HG03064 (cell line): ENCODE measurements at regions not wholly inside any gene's neighbourhood (a gene's known extent, or its start where the extent isn't known, plus 50 kb on each side); places are given as distances from the start of the nearest gene placed in this dataset.

Experiments
- ATAC-seq: cut with Tn5 transposase; IDR thresholded peaks from one replicate; pipeline ENCODE4 v1.9.1; 2021; ENCODE audit warnings: low read depth; ENCODE audit not compliant: unreplicated experiment

DNA sequence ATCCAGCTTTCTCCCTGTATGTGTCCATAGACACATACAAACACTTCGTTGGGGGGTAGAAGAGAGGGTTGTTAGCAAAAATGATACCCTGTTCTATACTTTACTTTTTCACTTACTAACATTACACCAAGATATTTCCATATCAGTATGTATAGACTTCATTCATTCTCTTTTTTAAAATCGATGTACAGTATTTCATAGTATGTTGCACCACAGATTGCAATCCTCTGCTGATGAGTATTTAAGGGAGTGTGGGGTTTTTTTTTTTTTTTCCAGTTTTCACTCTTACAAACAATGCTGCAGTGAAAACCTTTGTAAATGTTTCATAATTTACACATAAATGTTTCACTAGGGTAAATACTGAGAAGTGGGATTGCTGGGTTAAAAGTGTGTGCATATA lies 402.3 kb downstream of the LRATD1 start:
- no peak for ATAC-seq

DNA sequence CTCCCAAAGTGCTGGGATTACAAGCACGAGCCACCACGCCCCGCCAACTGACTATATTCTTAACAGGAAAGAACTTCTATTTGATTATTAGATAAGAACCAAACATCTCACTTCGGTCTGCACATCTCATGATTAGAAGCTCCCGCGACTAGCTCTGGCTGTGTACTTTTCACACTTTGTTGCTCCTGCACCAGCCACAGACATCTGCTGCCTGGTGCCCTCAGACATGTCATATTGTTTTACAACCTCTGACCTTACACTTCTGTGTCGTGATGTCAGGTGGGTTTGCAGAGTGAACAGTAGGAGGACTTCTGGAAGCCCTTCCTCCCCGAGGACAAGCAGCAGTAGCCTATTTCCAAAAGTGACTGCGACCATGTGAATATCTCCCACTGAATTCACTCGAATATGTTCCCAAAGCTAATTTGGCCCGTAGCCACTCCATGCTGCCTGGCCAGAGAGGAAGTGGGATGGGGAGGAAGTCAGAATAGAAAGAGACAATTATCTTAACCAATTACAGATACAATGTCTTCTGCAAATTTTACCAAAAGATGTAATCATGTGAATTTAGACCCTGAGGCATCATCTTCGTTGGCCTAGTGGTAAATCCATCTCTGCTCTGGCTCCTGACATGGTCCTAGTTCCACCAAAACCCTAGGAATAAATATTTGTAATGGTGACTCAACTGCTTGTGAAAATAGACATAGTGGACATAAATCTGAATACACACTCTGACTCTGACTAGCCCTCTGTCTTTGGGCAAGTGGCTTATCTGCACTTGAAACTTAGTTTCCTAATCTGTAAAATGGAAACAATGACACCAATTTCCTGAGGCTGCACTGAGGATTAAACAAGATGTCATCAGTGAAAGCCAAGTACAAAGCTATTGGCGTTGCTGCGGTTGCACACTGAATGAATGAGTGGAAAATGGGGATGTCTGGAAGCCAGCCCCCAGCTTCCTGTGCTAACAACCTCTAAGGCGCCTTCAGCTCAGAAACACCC lies 406.1 kb downstream of the LRATD1 start:
- no peak for ATAC-seq

DNA sequence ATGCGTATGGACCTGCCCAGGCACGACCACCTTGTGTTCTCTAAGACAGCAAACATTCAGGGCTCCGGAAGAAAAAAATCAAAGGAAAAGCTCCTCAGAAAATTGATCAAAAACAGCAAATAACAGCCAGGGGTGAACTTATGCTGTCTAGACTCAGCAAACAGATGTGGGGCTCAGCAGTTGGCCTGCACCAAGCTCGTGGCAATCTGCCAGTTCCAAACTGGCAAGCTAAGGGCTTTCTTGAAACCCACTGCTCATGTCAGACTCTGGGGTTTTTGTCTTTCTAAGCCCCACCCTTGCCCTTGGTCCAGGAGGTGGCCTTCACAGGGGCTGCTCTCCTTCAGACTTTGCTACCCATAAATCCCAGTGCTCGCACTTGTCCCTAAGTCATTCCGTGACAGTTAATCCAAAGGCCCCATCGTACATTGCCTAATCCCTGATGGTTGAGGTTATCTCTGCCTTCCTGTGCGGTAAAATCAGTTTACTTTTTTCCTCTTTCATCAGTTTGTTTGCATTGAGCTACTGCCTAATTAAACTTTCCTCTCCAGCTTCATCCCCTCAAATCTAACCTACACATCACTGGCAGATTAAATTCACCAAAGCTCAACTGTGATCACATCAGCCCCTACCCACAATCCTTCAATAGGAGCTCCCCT lies 408.0 kb downstream of the LRATD1 start:
- no peak for ATAC-seq

DNA sequence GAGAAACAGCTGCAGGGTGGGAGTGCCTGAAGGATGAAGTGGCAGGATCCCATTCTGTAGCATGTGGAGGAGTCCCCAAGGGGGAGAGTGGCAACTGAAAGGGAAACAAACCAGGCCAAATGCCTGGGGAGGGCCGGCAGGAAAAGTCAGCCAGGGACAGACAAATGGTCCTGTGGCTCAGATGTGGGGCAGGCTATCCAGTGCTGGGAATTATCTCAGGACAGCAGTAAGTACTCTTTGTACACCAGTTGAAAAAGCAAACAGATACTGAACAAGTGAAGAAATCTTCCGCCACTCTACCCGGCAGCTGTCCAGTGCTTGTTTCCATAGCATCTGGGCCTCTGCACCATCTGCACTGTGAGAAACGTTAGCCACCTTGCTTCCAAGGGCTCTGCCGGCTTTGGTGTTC lies 408.9 kb downstream of the LRATD1 start:
- no peak for ATAC-seq

DNA sequence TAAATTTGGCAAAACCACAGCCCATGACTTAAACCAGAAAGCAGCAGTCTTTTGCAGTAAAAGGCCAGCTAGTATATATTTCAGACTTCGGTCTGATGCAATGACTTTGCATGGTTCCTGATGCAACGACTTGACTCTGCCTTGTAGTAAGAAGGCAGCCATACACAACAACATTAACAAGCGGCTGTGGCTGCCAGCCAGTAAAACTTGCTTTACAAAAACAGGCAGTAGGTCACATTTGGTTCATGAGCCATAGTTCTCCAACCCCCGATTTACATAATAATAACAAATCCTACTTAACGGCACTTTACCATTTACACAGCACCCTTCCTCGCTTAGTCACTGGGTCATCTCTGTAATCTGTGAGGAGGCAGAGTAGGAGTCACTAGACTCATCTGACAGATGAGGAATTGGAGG lies 410.3 kb downstream of the LRATD1 start:
- ATAC-seq, result no peak

DNA sequence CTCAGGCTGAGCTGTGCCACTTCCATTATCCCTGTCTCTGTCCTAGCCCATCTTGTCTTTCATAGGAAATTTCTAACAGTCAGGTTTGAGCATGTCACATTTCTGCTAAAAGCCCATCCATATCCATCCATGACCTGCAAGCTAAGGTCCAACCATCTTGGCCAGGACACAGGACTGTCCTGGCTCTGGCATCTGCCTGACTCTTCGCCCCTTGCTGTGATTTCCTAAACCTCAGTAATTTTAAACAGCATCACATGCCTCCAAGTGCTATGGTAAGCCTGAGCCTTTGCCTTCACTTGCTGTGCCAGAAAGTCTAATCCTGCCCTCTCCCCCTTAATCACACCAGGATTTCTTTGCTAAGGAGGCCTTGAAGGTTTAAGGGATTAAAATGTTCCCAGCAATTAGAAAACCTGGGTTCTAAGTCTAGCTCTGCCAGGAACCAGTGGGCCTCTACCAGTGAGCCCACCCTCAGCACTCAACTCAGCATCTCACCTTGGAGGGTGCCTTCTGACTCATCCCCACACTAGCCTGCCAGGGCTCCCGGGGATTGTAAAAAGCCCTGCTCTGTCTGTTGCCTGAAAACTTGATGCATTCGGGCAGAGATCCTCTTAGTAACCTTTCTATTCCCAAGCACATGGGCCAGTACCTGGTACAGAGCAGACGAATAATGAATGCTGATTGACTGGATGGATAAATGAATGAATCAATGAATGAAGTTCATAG lies 411.0 kb downstream of the LRATD1 start:
- ATAC-seq, result no peak

DNA sequence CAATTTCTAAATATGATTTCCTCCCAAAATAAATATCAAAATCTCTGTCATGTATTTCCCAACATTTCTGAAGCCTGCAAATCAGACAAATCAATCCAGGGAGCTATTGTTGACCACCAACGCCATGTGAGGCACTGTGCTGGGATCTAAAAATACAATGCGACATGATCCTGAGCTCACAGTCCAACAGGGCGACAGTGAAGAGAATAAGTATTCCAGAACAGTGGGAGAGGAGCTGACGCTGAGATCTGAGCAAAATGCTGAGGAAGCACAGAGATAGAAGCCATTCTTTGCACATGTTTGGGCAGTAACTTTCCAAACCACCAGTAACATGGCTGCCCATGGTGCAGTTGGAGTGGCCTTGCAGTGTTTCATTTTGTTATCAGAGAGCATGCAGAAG lies 412.5 kb downstream of the LRATD1 start:
- ATAC-seq, result no peak

DNA sequence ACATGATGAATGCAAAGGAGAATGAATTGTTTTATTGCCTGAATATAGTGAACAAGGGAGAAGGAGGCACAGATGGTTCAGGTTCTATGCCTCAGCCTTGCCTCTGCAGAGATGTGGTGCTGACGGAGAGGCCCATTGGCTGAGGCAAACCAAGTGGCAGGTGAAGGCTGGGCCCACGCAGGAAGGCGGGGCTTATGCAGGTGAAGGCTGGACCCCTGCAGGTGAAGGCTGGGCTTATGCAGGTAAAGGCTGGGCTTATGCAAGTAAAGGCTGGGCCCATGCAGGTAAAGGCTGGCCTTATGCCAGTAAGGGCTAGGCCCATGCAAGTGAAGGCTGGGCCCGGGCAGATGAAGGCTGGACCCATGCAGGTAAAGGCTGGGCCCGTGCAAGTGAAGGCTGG lies 414.7 kb downstream of the LRATD1 start:
- ATAC-seq, result no peak

DNA sequence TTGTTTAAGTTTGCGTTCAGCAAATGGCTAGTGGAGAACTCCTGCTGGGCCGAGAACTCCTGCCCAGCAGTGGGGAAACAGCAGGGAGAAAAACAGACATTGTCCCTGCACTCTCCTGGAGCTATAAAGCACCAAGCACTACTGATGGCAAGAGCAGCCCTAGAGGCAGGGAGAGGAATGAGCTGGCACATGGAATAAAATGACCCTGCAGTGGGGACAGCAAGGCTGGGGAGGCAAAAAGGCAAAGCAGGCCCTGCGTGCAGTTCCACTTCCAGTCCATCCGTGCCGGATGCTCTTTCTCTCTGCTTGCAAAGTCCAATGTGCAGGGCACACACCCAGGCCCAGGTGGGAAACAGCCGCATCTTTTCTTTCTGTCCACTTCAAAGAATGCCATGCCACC lies 415.5 kb downstream of the LRATD1 start:
- ATAC-seq, result no peak

DNA sequence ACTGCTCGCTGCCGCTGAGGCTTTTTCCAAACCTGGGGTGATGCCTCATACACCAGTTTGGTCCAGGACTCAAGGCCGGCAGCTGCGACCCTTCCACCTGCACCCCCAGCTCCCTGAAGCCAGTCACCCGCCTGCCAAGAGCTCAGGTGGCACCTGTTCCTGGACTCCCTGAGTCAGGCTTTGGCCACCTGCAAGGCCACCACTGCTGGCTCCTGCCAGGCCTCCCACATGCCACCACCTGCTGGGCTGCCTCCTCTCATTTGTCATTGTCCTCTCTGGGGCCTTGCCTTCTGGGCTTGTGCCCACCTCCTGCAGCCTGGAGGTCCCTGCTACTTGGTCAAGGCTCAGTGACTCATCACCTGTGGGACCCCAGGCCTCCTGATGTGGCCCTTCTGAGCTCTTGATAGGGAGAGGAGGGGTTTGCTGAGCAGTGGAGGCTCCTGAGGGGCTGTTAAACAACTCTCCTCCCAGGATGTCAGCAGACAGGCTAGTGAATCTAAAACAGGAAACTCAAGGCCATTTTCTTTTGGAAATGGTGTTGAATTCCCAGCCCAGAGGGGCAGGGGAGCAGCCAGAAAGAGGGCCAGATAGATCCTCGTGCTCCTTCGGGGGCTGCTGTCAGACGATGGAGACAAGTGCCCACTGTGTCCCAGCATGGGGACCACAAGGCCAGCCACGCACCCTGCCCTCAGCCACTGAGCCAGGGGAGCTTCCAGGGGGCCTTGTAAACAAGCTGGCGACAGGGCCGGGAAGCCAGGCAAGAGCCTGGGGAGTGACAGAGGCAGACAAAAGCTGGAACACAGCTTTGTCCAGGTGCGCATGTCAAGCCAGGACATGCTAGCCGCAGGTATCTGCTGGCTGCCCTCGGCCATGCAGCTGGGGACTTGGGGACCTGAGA lies 416.8 kb downstream of the LRATD1 start:
- ATAC-seq, result no peak

DNA sequence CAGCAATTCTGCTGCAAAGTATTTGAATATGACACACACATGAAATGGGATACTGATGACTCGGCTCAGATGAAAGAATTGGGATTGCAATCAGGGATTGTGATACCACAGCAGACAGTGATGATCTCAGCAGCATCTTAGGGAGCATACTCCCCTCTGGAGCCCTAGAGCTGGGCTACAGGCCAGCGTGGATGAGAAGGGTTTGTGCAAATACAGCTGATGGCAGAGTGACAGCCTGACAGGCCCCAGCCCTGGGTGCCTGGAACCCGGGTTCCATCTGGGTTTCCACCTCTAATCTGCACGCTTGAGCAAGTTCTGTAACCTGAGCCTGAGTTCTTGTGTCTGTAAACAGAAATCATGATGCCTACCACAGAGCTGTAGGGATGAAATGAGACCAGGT lies 418.0 kb downstream of the LRATD1 start:
- no peak for ATAC-seq

DNA sequence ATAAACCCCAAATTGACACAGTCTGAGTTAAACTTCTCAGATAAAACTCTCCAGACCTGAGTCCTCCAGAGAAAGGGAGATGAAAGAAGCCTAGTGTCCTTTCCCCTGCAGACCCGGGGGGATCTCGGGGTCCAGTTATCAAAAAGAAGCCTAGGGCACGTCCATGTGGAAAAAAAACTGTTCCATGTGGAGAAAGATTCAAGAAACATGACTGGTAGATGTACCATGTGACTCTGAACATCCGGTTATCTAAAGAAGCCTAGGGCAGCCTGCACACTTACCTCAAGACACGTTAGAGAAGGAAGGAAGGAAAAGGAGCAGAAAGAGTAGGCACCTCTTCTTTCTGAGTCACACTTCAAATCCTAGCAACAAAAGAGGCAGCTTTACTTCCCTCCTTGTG lies 421.0 kb downstream of the LRATD1 start:
- no peak for ATAC-seq

DNA sequence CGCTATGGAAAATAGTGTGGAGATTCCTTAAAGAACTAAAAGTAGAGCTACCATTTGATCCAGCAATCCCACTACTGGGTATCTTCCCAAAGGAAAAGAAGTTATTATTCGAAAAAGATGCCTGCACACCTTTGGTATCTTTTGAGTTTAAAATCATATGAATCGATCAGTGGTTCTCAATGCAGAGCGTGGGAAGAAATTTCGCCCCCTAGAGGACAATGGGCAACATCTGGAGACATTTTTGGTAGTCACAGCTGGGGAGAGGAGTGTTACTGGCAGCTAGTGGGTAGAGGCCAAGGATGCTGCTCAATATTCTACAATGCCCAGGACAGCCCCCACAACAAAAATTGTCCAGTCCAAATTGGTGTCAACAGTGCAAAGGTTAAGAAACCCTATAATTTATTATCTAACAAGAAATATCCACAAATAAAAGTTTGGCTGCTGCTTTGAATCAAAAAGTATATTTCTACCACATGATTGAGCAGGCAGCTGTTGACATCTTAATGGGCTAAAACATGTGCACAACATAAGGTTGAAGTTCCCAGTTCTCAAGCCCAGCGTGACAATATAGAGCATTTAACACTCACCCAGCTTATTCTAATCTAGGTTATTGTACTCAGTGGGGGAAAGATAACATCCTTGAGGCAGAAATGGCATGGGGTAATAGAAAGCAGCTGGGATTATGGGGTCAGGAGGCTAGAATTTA lies 425.7 kb downstream of the LRATD1 start:
- ATAC-seq, result no peak

DNA sequence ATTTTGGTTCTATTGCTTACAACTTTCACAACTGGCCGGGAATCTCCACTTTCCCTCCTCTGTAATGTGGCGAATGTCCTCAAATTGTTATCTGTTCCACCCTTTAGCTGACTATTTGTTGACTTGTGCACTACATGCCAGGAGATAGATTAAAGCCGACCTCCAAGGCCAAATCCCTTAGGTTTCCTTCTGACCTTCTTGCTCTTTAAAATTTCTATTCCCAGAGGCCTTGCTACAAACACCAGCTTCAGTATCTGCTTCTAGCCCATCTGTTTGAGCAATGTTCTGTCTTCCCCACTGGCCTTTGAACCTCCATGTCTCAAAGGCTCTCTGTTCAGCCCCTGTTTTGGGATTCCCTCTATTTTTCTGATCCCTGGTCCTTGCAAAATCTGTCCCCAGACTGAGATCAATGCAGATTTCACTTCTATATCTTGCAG lies 426.2 kb downstream of the LRATD1 start:
- no peak for ATAC-seq

DNA sequence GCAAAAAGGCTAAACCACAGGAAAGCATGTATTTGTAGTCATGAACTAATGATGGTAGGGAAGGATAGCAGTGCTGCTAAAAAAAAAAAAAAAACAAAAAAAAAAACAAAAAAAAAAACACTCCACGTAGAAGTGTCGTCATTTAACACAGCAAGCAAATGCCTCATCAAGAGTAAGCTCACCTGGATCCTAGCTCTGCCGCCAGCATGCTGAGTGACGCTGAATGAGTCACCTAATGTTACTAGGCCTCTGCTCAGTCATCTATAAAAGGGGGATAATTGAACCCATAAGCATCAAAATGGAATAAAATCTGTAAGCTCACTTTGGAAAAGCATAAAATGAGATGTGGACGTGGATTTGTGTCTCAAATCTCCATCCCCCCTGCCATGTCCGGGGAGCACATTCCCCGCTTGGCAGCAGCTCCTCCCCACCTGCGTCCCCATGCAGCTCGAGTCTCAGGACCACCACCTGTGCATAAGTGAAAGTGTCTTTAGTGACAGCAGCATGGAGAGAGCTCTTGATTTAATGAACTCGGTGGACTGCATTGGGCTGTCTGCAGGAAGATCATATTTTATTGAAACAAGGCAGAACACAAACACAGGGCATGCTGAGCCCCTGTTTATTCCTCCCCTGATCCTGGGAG lies 427.5 kb downstream of the LRATD1 start:
- no peak for ATAC-seq

DNA sequence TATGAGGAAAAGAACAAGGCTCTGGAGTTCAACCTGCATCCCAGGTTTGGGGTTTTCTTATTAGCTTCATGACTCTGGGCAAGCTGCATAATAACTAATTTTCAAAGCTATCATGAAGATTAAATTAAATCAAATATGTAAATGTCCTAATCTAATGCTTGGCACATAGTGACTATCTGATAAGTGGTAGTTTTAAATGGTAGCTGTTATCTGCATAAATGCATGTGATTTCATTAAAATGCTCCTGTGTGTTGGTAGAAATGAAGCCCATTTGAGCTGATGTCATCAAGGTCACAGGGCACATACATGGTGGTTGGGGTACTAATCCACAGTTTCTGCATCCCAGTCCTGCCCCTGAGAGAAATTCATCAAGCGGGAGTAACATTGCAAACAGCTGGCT lies 428.8 kb downstream of the LRATD1 start:
- ATAC-seq, result no peak

DNA sequence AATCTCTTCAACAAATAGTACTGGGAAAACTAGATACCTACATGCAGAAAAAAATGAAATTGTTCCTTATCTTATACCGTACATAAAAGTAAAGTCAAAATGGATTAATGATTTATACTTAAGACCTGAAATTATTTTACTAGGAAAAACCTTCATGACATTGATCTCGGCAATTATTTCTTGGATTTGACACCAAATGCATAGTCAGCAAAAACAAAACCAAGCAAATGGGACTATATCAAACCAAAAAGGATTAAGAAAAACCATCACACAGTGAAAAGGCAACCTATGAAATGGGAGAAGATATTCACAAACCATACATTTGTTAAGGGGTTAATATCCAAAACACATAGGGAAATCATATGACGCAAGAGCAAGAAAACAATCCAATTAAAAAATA lies 433.6 kb downstream of the LRATD1 start:
- no peak for ATAC-seq

DNA sequence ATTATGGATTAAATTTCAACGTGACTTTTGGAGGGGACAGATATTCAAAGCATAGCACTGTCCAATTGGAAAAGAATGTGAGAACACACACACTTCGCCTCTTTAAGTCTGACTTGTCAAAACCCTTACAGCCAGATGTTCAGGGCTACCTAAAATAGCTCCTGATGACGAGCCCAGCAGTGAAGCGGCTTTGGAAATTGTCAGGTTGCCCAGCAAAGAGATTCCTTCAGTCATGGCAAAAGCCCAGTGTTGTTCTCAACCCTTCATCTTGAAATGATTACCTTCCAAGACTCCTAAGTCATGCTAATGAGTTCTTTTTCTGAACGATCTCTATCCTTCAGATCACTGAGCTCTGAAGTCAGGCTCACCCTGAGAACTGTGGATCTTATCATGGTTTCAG lies 436.6 kb downstream of the LRATD1 start:
- no peak for ATAC-seq

DNA sequence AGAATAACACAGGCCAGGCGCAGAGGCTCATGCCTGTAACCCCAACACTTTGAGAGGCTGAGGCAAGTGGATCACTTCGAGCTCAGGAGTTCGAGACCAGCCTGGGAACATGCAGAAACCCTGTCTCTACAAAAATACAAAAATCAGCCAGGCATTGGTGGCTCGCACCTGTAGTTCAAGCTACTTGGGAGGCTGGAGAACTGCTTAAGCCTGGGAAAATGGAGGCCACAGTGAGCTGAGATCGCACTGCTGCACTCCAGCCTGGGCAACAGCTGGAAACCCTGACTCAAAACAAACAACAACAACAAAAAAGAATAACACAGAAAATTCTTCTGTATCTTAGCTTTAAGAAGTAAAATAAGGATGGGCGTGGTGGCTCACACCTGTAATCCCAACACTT lies 440.3 kb downstream of the LRATD1 start:
- no peak for ATAC-seq
